WTC11 (cell line): ENCODE measurements at regions not wholly inside any gene's neighbourhood (a gene's known extent, or its start where the extent isn't known, plus 50 kb on each side); places are given as distances from the start of the nearest gene placed in this dataset.

Experiments
- ATAC-seq: fragments of 200-7000 bp; cut with Tn5 transposase; 2 replicates; pipeline ENCODE4 v1.10.0; 2021; ENCODE audit warnings: mild to moderate bottlenecking, moderate library complexity
- CTCF ChIA-PET: fragments of 300-600 bp; sonication (Branson Sonifier 250); formaldehyde crosslinking; loops from one replicate; lab custom pipeline; 2021; ENCODE audit warnings: antibody characterized with exemption; lab: Charles Lee
- POLR2A ChIA-PET: fragments of 350-600 bp; sonication (Branson Sonifier 250); formaldehyde crosslinking; loops from one replicate; lab custom pipeline; 2021; ENCODE audit warnings: antibody characterized with exemption; lab: Charles Lee
- DNase-seq: peaks from one replicate; pipeline ENCODE4 v3.0.0; 2021; ENCODE audit warnings: low spot score
- H3K27ac Mint-ChIP-seq: 2 replicates; pipeline ENCODE4 v1.8.0; 2021; ENCODE audit warnings: mixed read lengths
- H3K27me3 Mint-ChIP-seq: 2 replicates; pipeline ENCODE4 v1.8.0; 2021; ENCODE audit warnings: low read depth, mild to moderate bottlenecking, moderate library complexity, mixed read lengths
- H3K36me3 Mint-ChIP-seq: 2 replicates; pipeline ENCODE4 v1.8.0; 2021; ENCODE audit warnings: mixed read lengths
- H3K4me1 Mint-ChIP-seq: 2 replicates; pipeline ENCODE4 v1.8.0; 2022; ENCODE audit warnings: mixed read lengths
- H3K4me3 Mint-ChIP-seq: 2 replicates; pipeline ENCODE4 v1.8.0; 2021; ENCODE audit warnings: mild to moderate bottlenecking, moderate library complexity, mixed read lengths
- H3K9me3 Mint-ChIP-seq: 2 replicates; pipeline ENCODE4 v1.8.0; 2021; ENCODE audit warnings: mixed read lengths
- AR ChIP-seq: fragments of 250-450 bp; sonication (Bioruptor Pico); IDR thresholded peaks from 2 replicates; pipeline ENCODE4 v1.9.0; 2021; ENCODE audit warnings: mild to moderate bottlenecking
- ATF6 ChIP-seq: sonication (generic); formaldehyde crosslinking; IDR thresholded peaks from 2 replicates; pipeline ENCODE4 v1.8.1; 2023; ENCODE audit warnings: mild to moderate bottlenecking, missing genetic modification reagents
- CBFB ChIP-seq: sonication (generic); formaldehyde crosslinking; IDR thresholded peaks from 2 replicates; pipeline ENCODE4 v1.8.1; 2022; ENCODE audit warnings: mild to moderate bottlenecking, low read depth, missing genetic modification reagents
- CREB1 ChIP-seq: sonication (generic); formaldehyde crosslinking; IDR thresholded peaks from 2 replicates; pipeline ENCODE4 v1.8.0; 2023; ENCODE audit warnings: mild to moderate bottlenecking, missing genetic modification reagents
- CREM ChIP-seq: sonication (generic); formaldehyde crosslinking; IDR thresholded peaks from 2 replicates; pipeline ENCODE4 v1.8.1; 2022; ENCODE audit warnings: mild to moderate bottlenecking, missing genetic modification reagents, moderate library complexity
- ESRRA ChIP-seq: sonication (generic); formaldehyde crosslinking; IDR thresholded peaks from 2 replicates; pipeline ENCODE4 v1.8.1; 2022; ENCODE audit warnings: mild to moderate bottlenecking, missing genetic modification reagents, borderline replicate concordance
- ETV6 ChIP-seq: sonication (generic); formaldehyde crosslinking; IDR thresholded peaks from 2 replicates; pipeline ENCODE4 v1.8.1; 2022; ENCODE audit warnings: mild to moderate bottlenecking, missing genetic modification reagents
- FOXK1 ChIP-seq: sonication (generic); formaldehyde crosslinking; IDR thresholded peaks from 2 replicates; pipeline ENCODE4 v1.8.0; 2022; ENCODE audit warnings: mild to moderate bottlenecking, moderate library complexity, missing genetic modification reagents
- GABPB1 ChIP-seq: sonication (generic); formaldehyde crosslinking; IDR thresholded peaks from 2 replicates; pipeline ENCODE4 v1.8.1; 2023; ENCODE audit warnings: mild to moderate bottlenecking, missing genetic modification reagents
- GTF2I ChIP-seq: fragments of 250-450 bp; sonication (Bioruptor Pico); conservative IDR thresholded peaks from 2 replicates; pipeline ENCODE4 v1.4.0; 2021; ENCODE audit warnings: mild to moderate bottlenecking
- HMGA2 ChIP-seq: fragments of 250-450 bp; sonication (Bioruptor Pico); IDR thresholded peaks from 2 replicates; pipeline ENCODE4 v1.4.0; 2021; ENCODE audit warnings: mild to moderate bottlenecking, moderate library complexity
- HMGXB4 ChIP-seq: sonication (generic); formaldehyde crosslinking; IDR thresholded peaks from 2 replicates; pipeline ENCODE4 v1.8.1; 2023; ENCODE audit warnings: mild to moderate bottlenecking, moderate library complexity, missing genetic modification reagents
- JUN ChIP-seq: sonication (generic); formaldehyde crosslinking; IDR thresholded peaks from 2 replicates; pipeline ENCODE4 v1.8.0; 2023; ENCODE audit warnings: mild to moderate bottlenecking, missing genetic modification reagents
- MYBL2 ChIP-seq: sonication (generic); formaldehyde crosslinking; IDR thresholded peaks from 2 replicates; pipeline ENCODE4 v1.8.1; 2023; ENCODE audit warnings: mild to moderate bottlenecking, moderate library complexity, missing genetic modification reagents
- NFYB ChIP-seq: sonication (generic); formaldehyde crosslinking; conservative IDR thresholded peaks from 2 replicates; pipeline ENCODE4 v1.8.0; 2022; ENCODE audit warnings: low read depth, missing genetic modification reagents
- NR2C2 ChIP-seq: sonication (generic); formaldehyde crosslinking; IDR thresholded peaks from 2 replicates; pipeline ENCODE4 v1.8.0; 2022; ENCODE audit warnings: mild to moderate bottlenecking, missing genetic modification reagents
- RELA ChIP-seq: sonication (generic); formaldehyde crosslinking; IDR thresholded peaks from 2 replicates; pipeline ENCODE4 v1.8.1; 2022; ENCODE audit warnings: missing genetic modification reagents, mild to moderate bottlenecking, borderline replicate concordance
- TCF7 ChIP-seq: sonication (generic); formaldehyde crosslinking; IDR thresholded peaks from 2 replicates; pipeline ENCODE4 v1.8.0; 2022; ENCODE audit warnings: mild to moderate bottlenecking, low read depth, missing genetic modification reagents, moderate library complexity
- TP53 ChIP-seq: sonication (generic); formaldehyde crosslinking; IDR thresholded peaks from 2 replicates; pipeline ENCODE4 v1.8.1; 2023; ENCODE audit warnings: mild to moderate bottlenecking, missing genetic modification reagents
- USF2 ChIP-seq: sonication (generic); formaldehyde crosslinking; IDR thresholded peaks from 2 replicates; pipeline ENCODE4 v1.8.1; 2023; ENCODE audit warnings: mild to moderate bottlenecking, missing genetic modification reagents, moderate library complexity
- ZNF121 ChIP-seq: sonication (generic); formaldehyde crosslinking; IDR thresholded peaks from 2 replicates; pipeline ENCODE4 v1.8.0; 2023; ENCODE audit warnings: missing genetic modification reagents
- ZNF138 ChIP-seq: sonication (generic); formaldehyde crosslinking; conservative IDR thresholded peaks from 2 replicates; pipeline ENCODE4 v1.8.1; 2022; ENCODE audit warnings: mild to moderate bottlenecking, moderate library complexity, missing genetic modification reagents
- ZNF281 ChIP-seq: sonication (generic); formaldehyde crosslinking; IDR thresholded peaks from 2 replicates; pipeline ENCODE4 v1.8.0; 2023; ENCODE audit warnings: mild to moderate bottlenecking, missing genetic modification reagents
- ZNF396 ChIP-seq: fragments of 250-450 bp; sonication (Bioruptor Pico); IDR thresholded peaks from 2 replicates; pipeline ENCODE4 v1.8.0; 2021; ENCODE audit warnings: mild to moderate bottlenecking, moderate library complexity, borderline replicate concordance
- ZNF671 ChIP-seq: fragments of 250-450 bp; sonication (Bioruptor Pico); IDR thresholded peaks from 2 replicates; pipeline ENCODE4 v1.8.0; 2021; ENCODE audit warnings: mild to moderate bottlenecking

- no peak for TF ChIP-seq GABPB1 (CRISPR knock-in tag)
- TF ChIP-seq RELA (CRISPR knock-in tag): no peak
- no peak for TF ChIP-seq CBFB (CRISPR knock-in tag)
- TF ChIP-seq ZNF281 (CRISPR knock-in tag): no peak
- TF ChIP-seq MYBL2: no peak
- no peak for TF ChIP-seq CREM (CRISPR knock-in tag)
- TF ChIP-seq ZNF671: no peak
- no peak for TF ChIP-seq TCF7 (CRISPR knock-in tag)
- no peak for TF ChIP-seq GTF2I
Observed at GRCh38 chr14:101236496-101237251, 324.6 kb upstream of the DIO3 start (continued).

GRCh38 chr14:101237252-101237616 is 324.1 kb upstream of the DIO3 start:
- no peaks in the 10 kb centered on the region; the same call in 1 of the 2 replicates for H3K27me3 Mint-ChIP-seq
- POLR2A ChIA-PET: no interaction called here
- H3K4me1 Mint-ChIP-seq: peaks cover 17% of the 10 kb centered on the region
- CTCF ChIA-PET: interaction anchor here (1.1 kb wide), 1 partner anchor 153 kb away, joined by 3 read pairs; no protein-coding TSS in a partner anchor
- H3K4me3 Mint-ChIP-seq: no peak overlapping the region
- no peak for ATAC-seq
- DNase-seq: no peak
- TF ChIP-seq JUN (CRISPR knock-in tag) (no peak), CREB1 (CRISPR knock-in tag) (no peak), NR2C2 (CRISPR knock-in tag) (no peak), HMGA2 (CRISPR knock-in tag) (no peak), USF2 (CRISPR knock-in tag) (no peak), ZNF138 (no peak), NFYB (CRISPR knock-in tag) (no peak), ZNF396 (CRISPR knock-in tag) (no peak), ZNF121 (CRISPR knock-in tag) (no peak), ESRRA (CRISPR knock-in tag) (no peak), ETV6 (CRISPR knock-in tag) (no peak)
- H3K27ac Mint-ChIP-seq: no peak overlapping the region
- peaks cover 8% of the 10 kb centered on the region for H3K9me3 Mint-ChIP-seq
- peaks cover 3% of the 10 kb centered on the region; the same call in 1 of the 2 replicates for H3K36me3 Mint-ChIP-seq

GRCh38 chr14:101239065-101239464 is 322.2 kb upstream of the DIO3 start:
- ChIA-PET POLR2A (no interaction called here), CTCF (interaction anchor here (0.6 to 1.3 kb wide), 2 partner anchors 201 to 390 kb away, joined by 3 read pairs; no protein-coding TSS in a partner anchor)
- DNase-seq (no peak), ATAC-seq (no peak)
- no peak overlapping the region for H3K27ac Mint-ChIP-seq
- no peak overlapping the region for H3K4me3 Mint-ChIP-seq
- peaks cover 3% of the 10 kb centered on the region; the same call in 1 of the 2 replicates for H3K36me3 Mint-ChIP-seq
- peaks cover 8% of the 10 kb centered on the region for H3K9me3 Mint-ChIP-seq
- H3K4me1 Mint-ChIP-seq: peaks cover 26% of the 10 kb centered on the region
- no peaks in the 10 kb centered on the region for H3K27me3 Mint-ChIP-seq
- TF ChIP-seq ATF6 (CRISPR knock-in tag) (no peak), ZNF671 (no peak), HMGXB4 (CRISPR knock-in tag) (no peak), ETV6 (CRISPR knock-in tag) (no peak), TP53 (no peak), AR (no peak), FOXK1 (CRISPR knock-in tag) (no peak)
